Stimulated activated CD8-positive, alpha-beta memory T cell treated with anti-CD3 and anti-CD28 coated beads, Interleukin-7, amount 100 ng/mL, for 4 hours (primary cell): ENCODE measurements at regions not wholly inside any gene's neighbourhood (a gene's known extent, or its start where the extent isn't known, plus 50 kb on each side); places are given as distances from the start of the nearest gene placed in this dataset.
"Not testable (repeated sequence)": the region's sequence is repeated elsewhere in the genome, so short reads cannot be mapped to it uniquely, and the experiment has no call there.

ENCODE experiments used
- DNase-seq, 2 donors: peaks; one replicate each; pipeline ENCODE4 v3.0.0-alpha.2; 2020; ENCODE audit warnings: low read depth in 2 of 2

DNA sequence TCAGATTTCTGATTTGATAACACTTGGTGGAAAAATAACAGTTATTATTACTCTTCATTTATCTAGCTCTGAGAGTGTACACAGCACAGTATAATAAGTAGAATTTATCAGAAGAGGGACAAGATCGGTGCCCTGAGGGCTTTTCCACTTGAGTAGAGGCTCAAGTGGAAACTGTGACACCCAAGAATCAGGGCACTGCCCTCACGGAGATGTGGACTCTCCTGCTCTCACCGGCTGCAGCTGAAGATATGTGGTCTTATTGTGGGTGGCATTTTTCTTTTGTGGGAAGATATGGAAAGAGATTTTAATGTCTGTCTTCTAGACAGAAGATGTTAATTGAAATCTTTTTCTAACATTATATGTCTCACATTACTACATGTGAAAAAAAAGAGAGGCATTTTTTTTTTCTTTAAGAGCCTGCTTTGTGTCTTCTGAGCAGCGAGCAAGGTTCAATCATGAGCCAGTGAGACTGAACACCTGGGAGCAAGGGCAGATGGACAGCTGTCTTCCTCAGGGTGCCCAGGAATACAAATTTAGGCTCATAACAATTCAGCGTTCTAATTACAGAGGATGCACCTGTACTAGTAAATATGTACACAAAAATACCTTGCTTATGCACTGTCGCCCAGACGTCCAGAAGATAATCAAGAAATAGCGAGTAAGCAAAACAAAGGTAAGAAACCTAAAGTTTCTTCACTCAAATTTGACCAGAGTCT lies 1098.2 kb upstream of the FANCL start:
- no peak for DNase-seq

DNA sequence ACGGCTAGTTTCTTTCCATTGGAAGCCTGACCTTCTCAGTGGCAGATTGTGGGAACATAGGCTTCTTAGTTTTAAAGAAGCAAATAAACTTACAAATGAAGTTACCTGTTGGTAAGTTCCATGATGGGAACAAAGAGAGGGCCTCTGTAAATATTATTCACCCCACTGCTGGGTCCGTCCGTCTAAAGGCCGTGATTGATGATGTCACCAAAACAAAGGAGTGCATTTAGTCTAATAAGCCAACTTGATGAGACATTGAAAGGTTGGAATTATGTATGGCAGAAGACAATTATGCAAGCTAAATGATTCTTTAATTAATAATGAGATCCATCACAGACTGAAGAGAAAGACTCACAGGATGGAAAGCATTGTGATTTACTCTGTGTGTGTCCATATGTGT lies 1091.9 kb upstream of the FANCL start:
- no peak for DNase-seq

DNA sequence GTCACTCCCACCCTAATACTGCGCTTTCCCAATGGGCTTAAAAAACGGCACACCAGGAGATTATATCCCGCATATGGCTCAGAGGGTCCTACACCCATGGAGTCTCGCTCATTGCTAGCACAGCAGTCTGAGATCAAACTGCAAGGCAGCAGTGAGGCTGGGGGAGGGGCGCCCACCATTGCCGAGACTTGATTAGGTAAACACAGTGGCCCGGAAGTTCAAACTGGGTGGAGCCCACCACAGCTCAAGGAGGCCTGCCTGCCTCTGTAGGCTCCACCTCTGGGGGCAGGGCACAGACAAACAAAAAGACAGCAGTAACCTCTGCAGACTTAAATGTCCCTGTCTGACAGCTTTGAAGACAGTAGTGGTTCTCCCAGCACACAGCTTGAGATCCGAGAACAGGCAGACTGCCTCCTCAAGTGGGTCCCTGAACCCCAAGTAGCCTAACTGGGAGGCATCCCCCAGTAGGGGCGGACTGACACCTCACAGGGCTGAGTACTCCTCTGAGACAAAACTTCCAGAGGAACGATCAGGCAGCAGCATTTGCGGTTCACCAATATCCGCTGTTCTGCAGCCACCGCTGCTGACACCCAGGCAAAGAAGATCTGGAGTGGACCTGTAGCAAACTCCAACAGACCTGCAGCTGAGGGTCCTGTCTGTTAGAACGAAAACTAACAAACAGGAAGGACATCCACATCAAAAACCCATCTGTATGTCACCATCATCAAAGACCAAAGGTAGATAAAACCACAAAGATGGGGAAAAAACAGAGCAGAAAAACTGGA lies 1085.6 kb upstream of the FANCL start:
- DNase-seq = not testable (repeated sequence)

DNA sequence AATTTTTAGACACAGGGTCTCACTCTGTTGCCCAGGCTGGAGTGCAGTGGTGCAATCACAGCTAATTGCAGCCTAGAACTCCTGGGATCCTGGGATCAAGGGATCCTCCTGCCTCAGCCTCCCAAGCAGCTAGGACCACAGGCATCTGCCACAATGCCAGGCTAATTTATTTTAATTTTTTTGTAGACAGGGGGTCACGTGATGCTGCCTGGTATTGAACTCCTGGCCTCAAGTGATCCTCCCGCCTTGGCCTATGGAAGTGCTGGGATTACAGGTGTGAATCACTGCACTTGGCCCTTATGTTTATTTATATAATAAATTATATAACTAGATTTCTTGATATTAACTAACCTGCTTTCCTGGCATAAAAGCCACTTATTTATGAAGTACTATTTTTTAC lies 1081.7 kb upstream of the FANCL start:
- no peak for DNase-seq

DNA sequence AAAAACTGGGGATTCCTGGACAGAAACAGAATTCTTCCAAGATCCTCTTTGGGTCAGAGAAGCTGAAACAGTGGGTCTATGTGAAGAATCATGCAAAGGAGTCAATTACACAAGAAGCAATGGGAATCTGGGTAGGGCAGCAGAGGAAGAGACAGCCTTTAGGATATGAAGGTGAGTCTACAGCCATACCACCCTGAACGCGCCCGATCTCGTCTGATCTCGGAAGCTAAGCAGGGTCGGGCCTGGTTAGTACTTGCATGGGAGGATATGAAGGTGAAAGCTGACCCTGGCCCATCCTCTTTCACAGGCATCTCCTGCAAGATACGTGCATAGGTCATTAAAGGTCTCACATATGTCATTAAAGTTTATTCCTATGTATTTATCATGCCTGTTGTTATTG lies 1080.9 kb upstream of the FANCL start:
- DNase-seq = no peak

DNA sequence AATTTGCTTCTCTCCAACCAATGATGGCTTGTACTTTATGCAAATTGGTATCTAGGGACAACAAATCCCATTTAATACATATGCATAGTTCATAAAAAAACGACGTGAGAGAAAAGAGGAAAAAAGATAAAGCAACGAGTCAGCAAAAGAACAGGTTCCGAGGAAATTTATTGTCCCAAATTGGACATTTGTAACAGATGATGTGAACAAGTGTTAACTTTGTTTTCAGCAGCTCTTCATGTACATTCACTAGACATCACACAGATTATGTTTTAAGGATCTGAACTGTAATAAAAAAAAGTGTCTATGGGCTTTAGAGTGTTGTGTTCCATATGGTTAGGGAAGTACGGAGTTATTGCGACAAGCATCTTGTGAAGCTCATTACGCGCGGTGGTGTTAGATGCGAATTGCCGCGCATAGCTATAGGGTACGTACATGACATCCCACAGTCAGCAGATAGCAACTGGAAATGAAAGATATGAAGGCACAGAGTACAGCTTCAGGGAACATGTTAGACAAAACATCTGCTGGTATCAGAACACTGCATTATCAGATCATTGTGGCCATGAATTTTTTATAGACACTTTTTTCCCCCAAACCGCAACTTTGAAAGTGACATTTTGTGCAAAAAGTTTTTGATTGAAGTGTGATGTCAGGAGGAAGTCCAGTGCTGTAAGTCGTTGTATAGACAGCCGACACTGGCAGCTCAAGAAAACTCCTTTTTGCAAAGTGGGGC lies 1073.1 kb upstream of the FANCL start:
- no peak for DNase-seq

DNA sequence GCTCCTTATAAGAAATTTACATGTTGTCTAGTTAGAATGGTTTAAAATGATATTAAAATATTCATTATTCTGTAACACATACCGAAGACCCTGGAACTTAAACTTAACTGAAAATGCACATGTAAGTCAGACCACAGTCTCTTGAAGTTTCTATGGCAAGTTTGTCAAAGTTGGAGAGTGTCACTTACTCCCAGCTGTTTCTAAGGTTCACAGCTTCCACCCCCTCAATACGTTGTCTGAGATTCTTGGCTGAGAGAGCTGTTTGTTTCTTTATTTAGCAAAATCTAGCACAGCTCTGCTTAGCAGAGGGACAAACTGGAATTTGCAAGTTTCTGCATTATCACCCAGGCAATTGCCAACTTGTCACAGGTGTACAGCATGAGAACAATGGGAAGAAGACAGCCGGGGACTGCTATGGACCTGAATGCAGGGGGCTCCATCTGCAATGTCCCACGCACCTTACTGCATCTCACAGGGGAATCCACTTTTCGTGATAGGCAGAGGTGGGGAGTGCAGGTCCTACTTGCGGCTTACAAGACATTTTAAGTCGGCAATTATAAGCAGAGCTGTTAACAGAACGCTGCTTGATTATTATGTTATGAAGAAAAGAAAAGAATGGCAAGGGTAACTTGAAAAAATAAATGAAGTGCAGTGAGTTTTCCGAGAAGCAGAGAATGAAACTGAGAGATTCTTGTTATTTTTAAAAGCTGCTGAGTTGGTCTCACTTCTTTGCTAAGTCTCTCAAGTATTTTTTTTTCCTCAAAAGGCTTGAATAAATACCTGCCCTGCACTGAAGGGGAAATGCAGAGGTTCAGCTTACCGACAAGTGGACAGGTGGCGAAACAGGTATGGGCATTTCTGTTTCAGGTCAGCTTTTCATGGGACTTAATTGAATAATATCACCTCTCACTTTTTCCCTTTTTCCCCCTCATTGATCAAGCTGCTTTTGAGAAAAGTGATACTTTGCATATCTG lies 1072.1 kb upstream of the FANCL start:
- DNase-seq = no peak

DNA sequence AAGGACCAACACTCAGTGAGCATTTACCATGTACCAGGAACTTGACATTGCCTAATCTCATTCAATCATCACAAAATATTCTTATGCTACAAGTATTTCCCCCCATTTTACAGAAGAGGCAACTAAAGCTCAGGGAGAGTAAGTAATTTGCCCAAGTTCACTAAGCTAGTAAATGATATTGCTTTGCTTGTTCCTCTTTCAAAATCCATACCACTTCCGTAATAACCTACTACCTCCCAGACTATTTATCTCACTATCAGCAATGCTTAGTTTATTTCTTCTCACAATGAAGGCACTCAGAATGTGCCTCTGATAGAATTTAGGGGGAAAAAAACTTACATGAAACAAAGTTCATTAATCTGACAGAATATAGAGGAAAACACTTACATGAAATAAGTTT lies 1070.9 kb upstream of the FANCL start:
- no peak for DNase-seq

DNA sequence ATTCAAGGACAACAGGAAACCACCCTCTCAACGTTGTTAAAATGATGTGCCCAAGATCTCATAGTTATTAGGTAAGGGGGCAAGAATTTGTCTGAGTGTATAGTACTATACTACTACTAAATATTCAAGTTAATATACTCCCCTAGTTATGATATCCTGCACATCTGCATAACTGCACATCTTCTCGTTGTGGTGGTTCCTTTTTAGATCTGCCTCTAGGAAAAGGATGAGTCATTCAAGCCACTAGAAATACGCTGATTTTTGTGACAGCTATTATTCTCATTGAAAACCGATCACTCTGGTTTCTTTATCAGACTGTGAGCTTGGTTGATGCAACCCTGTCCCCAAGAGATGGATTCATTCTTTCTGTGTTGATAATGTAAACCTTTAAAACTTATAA lies 1067.0 kb upstream of the FANCL start:
- no peak for DNase-seq

DNA sequence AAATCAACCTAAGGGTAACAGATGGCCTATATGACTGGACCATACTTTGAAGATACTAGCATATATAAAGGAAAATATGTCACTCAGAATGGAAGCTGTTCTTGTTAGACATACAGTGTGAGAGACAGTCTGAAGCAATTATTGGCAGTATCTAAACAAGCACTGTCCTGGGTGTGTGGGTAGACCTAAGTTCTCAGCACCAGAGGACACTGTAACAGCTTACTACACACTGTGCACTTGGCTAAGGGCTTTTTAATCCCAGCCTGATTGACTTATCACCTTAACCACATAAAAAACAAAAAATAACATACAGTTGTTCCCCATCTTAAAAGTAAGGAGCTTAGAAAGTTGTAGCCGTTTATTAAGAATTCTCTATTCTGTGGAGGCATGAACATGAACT lies 1066.1 kb upstream of the FANCL start:
- no peak for DNase-seq

DNA sequence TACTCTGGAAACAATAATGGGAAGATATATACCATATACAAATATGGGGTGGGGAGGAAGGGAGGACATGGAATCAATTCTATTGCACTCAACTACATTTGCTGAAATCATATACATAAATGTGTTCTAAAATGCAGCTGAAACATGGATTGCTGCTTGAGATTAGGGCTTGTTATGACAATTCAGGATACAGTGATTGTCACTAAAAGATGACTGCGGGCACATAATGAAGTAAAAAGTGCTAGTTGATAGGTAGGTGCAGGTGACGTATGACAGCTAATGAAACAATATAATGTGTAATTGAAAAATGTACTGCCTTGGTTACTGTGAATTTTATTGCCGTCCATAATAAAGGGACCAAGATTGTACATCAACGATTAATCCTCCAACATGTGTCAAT lies 1062.1 kb upstream of the FANCL start:
- no peak for DNase-seq

DNA sequence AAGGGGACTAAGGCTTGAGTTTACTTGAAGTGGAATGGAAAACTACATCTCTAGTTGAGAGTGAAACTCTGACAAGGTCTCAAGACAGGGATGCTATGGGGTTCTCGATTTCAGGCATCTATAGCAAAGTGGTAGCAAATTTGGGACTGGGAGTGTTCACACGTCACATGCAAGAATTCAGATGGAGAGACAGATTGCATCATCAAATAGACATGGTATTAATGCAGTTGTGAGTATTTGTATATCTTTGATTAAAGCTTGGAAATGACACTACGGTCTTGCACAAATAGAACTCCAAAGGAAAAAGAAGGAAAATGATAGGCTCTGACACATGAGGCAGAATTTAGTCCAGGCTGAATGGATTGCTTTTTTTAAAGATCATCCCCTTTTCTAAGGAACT lies 1061.6 kb upstream of the FANCL start:
- DNase-seq = no peak

DNA sequence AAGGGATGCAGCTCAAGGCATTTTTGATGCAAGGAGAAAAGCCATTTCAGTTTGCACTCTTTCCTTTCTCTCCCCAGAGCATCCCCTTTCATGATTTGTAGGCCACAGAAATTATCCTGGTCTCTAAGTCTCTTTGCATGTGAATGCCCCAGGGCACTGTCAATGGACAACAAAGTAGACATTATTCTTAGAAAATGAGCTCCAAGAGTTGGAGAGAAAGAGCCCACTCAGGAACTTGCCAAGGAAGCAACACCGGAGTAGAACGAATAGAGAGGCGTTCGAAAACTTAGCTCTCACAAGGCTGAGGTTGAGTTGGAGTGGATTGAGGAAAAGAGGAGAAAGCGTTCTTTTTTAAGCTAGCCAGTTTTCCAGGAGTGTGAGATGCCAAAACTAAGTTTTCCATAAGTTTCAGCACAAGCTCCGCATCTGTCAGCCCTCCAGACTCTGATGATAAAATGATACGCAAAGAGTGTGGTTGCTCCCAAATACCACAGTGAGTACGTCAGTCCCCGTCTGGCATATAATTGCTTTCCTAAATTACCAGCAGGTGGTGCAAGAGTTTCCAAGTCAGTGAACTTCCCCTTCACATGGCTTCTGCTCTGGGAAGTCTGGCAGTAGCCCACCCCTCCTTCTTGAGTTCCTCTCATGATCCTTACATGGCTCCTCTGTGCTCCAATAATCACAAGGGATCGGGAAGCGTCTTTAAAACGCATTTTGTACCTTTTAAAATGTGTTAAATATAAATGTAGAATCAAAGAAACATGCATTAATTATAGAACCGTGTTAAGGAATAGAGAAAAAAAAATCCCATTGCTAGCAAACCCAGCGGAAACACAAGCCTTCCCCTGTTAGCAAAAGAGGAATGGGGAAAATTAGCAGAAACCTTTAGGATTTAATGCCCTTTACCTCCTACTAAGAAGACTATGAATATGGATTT lies 1060.6 kb upstream of the FANCL start:
- DNase-seq = no peak

DNA sequence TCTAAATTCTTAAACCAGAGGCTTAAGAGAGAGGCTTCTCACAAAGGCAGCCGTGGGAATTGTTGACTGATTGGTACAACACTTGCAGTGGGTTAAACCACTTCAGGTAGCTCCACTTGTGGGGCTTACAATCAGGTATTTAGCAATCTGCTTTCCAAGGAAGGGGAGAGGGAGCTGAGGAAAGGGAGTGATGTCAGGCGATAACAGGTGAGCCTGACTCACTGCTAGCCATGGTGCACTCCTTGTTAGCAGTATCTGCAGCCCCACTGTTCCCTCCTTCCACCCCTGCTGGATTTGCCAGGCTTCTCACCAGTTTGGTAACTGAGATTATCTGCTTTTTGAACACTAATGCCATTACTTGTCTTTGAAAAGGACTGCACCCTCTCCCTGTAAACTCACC lies 1056.7 kb upstream of the FANCL start:
- no peak for DNase-seq

DNA sequence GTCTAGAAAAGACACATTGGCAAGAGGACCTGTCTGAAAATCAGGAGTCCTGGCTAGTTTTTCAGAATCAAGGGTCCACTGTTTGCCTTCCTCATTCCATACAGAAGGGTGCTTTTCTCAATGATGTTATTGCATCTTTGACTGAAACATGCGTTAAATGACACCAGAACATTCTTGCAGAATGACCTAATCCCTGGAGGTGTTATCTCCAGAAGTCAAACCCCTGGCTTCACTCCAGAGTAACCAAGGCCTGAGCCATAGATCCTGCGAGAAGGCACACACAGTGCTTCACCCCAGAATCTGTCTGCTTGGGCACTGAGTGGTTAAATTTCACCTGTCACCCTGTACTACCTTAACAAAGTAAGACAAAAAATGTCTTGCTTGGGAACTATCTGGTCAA lies 1055.2 kb upstream of the FANCL start:
- no peak for DNase-seq

DNA sequence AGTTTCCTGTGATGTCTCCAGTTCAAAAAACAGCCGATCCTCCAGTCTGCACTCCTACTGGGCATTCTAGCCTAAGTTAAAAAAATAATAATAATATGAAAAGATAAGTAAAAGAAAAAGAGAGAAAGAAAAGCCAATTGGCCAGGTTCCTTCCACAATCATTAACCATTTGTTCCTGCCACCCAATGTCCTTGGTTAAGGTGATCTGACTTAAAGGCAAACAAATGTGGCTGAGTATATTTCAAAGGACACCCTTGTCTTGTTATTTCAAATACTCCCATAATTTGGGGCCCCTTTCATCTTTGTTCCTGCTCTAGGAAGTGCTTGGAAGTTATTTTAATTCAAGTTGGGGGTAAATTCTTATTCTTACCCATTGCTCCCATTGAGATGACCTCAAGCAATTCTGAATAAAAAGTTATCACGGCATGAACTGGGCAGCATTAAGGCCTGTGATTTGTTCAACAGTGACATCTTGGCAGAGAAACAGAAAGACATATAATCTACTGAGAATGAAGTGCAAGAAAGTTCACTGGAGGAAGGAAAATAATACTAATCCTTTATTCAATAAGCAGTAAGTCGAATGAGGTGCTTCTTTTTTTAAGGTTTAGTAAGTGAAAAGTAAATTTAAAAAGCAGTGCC lies 1054.5 kb upstream of the FANCL start:
- DNase-seq = no peak

DNA sequence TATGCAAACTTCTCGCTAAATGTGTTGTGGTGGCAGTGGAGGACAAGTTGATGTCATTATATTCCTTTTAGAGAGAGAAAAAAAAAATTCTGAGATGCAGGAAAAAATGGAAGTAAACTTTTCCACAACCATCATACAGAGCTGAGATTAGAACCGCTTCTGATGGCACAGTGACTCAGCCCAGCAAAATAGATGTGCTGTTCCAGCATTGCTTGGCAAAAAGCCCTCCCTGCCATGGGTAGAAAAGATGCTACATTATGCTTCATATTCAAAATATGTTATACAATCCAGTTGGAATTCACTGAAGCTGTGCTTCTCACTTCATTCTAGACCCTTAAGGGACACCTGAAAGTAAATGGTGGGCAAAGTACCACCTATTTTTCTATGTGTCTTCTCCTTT lies 1047.6 kb upstream of the FANCL start:
- no peak for DNase-seq

DNA sequence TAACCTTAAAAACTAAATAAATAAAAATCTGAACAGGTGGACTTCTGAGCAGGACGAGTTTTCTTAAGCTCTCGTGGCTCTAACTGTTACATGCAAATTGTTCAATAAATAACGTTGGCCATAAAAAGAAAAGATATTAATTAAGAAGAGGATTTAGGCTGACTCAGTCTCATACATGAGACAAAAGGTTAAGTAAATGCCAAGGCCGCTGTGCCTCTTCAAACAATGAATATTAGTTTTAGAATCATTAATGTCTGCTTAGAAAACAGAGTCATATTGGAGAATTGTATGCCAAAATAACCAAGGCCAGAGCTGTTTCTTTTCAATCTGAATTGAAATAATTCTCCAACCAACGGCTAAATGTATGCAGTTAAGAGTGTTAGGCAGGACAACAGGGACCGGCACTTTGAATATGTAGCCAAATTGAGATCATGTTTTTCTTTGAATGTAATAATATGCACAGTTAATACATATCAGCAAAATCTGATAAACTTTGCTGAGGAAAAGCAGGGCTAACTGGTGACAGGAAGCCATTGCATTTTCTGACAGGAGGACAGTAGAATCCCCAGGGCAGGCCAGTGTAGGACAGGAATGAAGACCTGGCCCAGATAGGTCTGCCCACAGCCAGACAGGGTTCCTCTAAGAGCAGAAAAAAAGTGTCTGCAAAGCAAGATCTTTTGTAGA lies 1041.4 kb upstream of the FANCL start:
- no peak for DNase-seq

DNA sequence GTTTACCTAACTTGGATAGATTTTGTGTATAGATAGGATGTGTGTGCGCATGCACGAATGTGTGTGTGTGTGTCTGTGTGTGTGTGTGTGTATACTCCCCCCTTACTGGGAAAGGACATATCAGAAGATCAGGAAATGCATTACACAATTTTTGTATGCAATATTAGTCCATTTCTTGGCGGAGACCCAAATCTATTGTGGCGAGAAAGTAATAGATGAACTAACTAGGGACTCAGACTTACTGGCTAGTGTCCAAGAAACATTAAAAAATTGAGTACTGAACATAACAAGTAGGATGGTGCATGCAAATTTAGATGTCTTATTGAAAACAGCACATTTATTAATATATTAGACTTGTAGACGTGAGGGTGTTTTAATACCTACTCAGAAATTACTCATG lies 1036.5 kb upstream of the FANCL start:
- DNase-seq = no peak
